HG03521 (cell line): ENCODE measurements at regions not wholly inside any gene's neighbourhood (a gene's known extent, or its start where the extent isn't known, plus 50 kb on each side); places are given as distances from the start of the nearest gene placed in this dataset.

Experiments
- ATAC-seq: cut with Tn5 transposase; IDR thresholded peaks from one replicate; pipeline ENCODE4 v1.9.1; 2021; ENCODE audit warnings: mild to moderate bottlenecking, moderate library complexity; ENCODE audit not compliant: unreplicated experiment

GRCh38 chr2:150141226-150142001 lies 346.1 kb downstream of the RND3 start:
- ATAC-seq: no peak

- ATAC-seq: no peak
Measured at GRCh38 chr2:150140777-150141176, 346.7 kb downstream of the RND3 start.

GRCh38 chr2:150138587-150138986 lies 348.9 kb downstream of the RND3 start:
- no peak for ATAC-seq

GRCh38 chr2:150137338-150138069 lies 350.0 kb downstream of the RND3 start:
- ATAC-seq: no peak

- ATAC-seq: no peak
Measured at GRCh38 chr2:150136893-150137292, 350.6 kb downstream of the RND3 start.

- no peak for ATAC-seq
Measured at GRCh38 chr2:150136401-150136800, 351.1 kb downstream of the RND3 start.

GRCh38 chr2:150135223-150135883 lies 352.1 kb downstream of the RND3 start:
- no peak for ATAC-seq

GRCh38 chr2:150134223-150134857 lies 353.1 kb downstream of the RND3 start:
- ATAC-seq: no peak

GRCh38 chr2:150133623-150134022 lies 353.8 kb downstream of the RND3 start:
- peak; percentile 69 for ATAC-seq

GRCh38 chr2:150129921-150130575 lies 357.4 kb downstream of the RND3 start:
- ATAC-seq: no peak

- no peak for ATAC-seq
Measured at GRCh38 chr2:150127995-150128394, 359.5 kb downstream of the RND3 start.

GRCh38 chr2:150127346-150127990 lies 360.0 kb downstream of the RND3 start:
- no peak for ATAC-seq

- ATAC-seq: no peak
Measured at GRCh38 chr2:150126839-150127238, 360.6 kb downstream of the RND3 start.

GRCh38 chr2:150126143-150126740 lies 361.2 kb downstream of the RND3 start:
- ATAC-seq: no peak

- no peak for ATAC-seq
Measured at GRCh38 chr2:150125708-150126107, 361.8 kb downstream of the RND3 start.

- ATAC-seq: no peak
Measured at GRCh38 chr2:150125188-150125587, 362.3 kb downstream of the RND3 start.

- no peak for ATAC-seq
Measured at GRCh38 chr2:150124739-150125138, 362.7 kb downstream of the RND3 start.

GRCh38 chr2:150122871-150123613 lies 364.4 kb downstream of the RND3 start:
- ATAC-seq: no peak

GRCh38 chr2:150122156-150122555 lies 365.3 kb downstream of the RND3 start:
- ATAC-seq: no peak
